GM18867 (cell line): ENCODE measurements at regions not wholly inside any gene's neighbourhood (a gene's known extent, or its start where the extent isn't known, plus 50 kb on each side); places are given as distances from the start of the nearest gene placed in this dataset.
"Not testable (repeated sequence)": the region's sequence is repeated elsewhere in the genome, so short reads cannot be mapped to it uniquely, and the experiment has no call there.

Experiments
- ATAC-seq: cut with Tn5 transposase; IDR thresholded peaks from one replicate; pipeline ENCODE4 v1.9.1; 2021; ENCODE audit warnings: mild to moderate bottlenecking, moderate library complexity; ENCODE audit not compliant: unreplicated experiment

DNA sequence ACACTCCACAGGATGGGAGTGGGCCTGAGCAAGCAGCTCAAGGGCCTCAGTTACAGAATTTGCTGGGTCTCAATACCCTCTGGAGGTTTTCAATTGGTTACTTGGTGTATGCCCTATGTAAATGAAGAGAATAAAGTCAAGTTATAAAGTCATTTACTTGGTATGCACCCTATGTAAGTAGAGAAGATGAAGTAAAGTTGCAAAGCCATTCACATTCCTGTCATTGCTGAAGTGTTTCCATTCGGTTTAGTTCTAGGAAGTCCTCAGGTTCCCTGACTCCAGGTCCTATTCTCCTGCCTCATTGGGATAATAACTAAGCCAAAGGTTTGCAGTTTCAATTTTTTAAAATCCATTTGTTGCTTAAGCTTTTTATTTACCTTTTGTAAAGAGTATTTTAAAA, 272.6 kb upstream of the NPSR1 start:
- ATAC-seq: no peak

DNA sequence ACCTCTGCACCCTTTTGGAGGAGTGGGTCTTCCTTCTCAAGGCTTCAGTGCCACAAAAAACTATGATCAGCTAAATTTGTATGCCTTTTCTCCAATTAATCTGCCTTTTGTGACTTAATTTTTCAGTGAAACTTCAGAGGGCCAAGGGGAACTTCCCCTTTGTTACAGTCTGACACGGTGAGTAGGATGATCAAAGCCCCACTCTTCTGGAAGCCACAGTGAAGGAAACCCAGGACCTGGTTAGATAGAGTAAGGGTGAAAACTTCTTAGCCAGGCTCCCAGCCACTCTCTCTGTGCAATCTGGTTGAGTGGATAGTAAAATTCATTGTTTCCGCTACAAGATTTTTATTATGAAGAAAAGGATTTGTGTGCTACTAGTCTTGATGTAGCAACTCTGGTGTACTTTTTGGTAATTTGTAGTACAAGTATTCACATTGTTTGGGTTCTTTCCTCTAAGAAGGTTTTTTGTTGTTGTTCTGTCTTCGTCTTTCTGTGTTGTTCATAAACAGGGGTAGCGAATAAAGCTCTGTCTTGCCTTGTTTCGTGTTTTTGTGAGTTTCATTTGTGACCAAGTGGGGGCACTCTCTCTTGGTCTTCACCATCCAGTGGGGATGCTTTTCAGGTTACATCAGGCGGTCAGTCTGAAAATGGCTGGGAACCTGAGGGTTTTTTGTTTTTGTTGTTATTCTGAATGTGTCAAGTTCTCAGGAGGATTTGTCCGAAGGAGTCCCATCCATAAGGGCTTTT, 268.5 kb upstream of the NPSR1 start:
- no peak for ATAC-seq

DNA sequence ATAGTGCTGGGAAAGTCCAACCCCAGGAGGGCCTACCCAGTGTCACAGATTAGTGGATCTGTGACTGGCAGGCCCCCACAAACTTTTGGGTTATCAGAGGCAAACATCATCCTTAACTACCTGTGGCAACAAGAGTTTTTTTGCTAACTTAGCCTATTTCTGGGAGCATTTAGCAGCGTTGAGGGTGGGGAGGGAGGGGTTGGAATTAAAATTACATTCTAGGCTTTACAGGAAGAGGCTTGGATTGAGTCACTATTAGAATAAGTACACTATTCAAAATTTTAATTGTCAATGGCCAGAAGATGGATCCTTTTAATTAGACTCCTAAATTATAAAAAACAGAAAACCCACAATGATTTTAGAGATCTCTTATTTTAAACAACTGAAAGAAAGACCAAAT, 267.9 kb upstream of the NPSR1 start:
- ATAC-seq: no peak

DNA sequence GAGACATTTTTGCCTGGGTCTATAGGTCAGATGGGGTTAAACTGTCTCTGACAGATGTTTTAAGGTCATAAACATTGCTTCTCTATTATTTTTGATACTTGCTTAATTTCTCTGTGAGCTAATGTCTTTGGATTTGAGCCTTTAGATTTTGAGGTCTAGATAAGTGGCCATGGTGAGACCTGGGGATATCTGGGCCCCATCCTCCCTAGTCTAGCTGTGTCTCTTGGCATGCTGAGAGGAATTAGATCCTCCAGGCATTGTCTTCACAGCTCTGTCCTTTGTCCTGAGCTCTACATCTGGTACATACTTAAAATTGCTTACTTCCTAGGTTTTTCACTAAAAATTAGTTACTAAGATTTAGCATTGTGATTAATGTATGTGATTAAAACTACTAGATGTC, 265.0 kb upstream of the NPSR1 start:
- no peak for ATAC-seq

DNA sequence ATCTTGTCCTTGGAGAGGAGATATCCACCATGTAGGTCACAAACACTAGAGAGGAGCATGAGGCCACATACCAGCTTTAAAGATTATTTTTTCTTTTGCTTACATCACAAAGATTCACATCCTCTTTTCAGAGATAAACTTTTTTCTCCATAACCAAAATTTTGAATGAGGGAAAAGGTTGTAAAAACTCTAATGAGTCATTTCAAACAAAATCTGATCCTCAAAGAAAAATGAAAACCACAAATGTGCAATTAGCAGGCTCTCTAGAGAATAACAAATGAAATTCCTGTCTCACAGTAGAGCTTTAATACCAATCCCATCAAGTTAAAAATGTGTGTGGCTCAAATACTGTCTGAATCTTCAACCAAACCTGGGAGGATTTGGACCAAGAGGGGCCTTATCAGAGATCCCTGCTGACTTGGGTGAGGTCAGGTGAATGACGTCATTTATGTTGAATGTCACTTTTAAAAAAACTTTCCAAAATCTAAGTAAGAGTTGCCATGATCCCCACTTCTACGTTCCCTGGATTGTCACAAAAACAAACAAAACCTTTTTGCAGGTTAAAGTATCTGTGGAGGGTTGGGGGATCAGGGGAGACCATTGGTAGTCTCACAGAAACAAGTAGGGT, 261.5 kb upstream of the NPSR1 start:
- ATAC-seq: peak; percentile 61

DNA sequence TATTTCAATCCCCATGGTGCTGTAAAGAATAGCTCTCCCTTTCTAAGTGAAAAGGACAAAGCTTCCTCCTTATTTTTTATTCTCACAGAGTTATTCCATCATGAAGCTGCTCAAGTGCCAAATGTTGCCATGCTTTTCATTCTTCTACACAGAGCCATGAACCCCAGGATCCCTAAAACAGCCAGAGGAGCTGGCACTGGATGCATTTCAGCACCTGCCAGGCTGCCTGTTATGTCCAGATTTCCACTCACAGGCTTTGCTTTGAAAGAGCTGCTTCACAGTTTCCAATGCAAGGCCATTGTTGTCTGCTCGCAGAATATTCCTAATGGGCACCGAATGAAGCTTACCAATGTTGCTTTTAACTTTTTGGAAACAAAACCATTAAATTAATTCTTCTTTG, 256.2 kb upstream of the NPSR1 start:
- ATAC-seq: no peak

DNA sequence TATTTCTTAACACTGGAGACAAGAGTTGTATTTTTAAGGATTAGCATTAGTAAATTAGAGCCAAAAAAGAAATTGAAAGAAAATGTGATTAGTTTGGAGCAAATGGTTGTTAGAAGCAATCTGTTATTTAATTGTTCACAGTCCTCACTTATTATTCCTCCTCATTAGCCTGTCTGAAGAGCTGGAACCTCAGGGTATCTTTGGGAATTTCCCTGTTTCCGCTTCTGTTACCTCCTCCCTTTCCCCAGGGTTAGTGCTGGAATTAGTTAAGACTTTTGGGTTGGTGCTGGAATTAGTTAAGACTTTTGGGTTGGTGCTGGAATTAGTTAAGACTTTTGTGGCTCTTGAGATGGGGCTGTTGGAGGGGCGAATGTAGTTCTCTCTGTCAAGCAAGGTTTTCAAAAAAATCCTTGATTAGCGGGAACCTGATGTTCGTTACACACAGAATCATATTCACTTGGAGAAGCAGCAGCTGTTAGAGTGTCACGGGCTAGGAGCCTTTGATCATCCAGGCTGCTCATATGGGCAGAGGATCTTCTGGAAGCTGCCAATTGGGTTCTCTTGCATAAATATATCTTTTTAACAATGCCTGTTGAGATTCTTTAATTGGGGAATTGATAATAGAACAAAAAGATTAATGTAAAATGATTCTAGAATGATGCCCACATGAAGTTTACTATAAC, 251.0 kb upstream of the NPSR1 start:
- no peak for ATAC-seq

DNA sequence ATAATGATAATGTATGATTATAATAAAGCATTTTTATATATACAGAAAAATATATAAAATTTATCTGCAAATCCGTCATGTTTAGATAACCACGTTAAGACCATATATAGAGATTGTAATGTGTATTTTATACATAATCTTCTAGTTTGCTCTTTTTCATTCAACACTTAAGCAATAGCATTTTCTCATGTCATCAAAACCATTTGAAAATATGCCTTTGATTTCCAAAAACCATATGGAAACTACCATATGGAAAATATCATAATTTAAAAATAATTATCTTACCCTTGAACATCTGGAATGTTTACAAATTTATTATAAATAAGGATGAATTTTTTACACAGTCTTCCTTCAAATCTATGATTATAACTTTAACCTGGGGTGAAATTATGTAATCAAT, 250.4 kb upstream of the NPSR1 start:
- ATAC-seq: no peak

DNA sequence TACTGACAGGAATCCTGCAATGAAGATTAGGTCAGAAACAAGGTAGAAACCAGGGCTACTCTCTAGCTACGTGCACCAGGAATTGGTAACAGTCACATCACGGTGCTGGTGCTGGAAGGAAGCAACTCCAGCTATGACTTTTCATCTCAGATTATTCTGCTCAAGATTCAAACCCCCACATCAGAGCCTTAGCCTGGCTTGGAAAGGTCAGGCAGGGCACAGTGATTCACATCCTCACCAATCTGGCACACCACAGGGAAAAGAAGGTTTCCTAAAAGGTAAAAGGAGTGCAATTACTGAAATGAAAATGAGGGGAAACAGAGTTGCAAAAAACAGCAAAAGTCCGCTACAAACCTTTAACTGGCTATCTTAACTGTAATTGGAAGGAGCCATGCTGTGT, 240.2 kb upstream of the NPSR1 start:
- ATAC-seq: no peak

DNA sequence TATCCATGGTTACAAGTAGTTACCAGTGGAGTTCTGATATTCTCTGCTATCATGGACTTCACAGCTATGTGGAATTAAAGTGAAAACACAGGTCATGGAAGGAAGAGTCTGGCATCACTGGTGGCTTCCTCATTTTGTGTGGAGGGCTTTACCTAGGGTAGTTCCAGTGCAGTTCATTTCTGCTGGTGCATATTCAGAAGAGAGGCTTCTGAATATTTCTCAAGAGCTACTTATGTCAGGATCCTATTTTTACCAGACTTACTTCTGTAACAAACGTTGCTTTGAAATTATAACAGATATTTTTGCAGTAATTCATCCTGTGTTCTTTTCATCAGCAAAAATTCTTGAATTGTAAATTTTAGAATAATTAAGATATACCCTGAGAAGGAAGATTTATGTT, 236.5 kb upstream of the NPSR1 start:
- no peak for ATAC-seq

DNA sequence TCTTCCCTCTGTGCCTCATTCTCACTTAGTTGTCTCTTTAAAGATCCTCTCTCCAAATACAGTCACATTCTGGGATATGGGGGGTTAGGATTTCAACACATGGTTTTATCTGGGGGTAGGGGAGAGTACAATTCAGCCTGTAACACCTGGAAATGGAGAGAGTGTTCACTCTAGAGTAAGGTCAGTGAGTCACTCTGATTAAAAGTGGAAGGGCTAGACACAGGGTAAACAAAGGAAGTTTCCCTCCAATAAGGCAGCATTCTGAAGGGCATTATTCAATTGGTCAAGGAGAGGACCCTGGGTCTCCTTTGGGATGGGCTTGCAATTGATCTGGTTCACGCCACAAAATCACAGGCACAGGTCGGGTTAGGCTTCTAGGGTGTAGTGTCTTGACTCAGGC, 232.8 kb upstream of the NPSR1 start:
- no peak for ATAC-seq

DNA sequence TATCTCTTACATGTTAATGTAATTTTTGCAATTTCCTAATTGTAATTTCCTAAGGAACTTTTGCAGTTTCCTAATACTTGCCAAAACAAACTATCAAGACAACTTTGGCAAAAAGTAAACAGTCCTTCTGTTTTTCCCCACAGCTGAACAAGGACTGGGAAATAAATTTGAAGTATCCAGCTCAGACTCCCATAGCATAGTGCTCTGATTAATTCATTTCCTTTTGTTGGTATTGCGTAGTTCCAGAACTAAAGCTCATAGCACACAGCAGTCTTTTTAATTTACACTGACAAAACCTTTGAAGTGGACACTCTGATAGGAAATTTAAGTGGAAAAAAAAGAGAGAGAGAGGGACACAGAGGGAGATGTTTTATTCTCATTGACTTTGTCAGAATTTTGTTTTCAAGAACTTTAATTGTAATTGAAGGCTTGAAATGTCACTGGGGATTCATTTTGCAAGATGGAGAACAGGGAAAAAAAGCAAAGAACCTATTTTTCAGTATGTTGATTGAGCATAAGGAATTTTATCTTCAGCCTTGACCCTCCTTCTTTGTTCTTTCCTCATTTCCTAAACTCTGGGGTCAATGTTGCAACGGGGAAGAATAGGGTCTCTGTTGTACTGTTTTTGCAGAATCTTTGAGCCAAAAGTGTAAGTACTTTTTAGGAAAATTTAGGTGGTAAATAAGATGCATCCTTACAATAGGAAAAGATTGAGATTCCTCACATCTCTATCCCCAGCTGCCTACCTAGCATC, 232.2 kb upstream of the NPSR1 start:
- ATAC-seq: no peak

DNA sequence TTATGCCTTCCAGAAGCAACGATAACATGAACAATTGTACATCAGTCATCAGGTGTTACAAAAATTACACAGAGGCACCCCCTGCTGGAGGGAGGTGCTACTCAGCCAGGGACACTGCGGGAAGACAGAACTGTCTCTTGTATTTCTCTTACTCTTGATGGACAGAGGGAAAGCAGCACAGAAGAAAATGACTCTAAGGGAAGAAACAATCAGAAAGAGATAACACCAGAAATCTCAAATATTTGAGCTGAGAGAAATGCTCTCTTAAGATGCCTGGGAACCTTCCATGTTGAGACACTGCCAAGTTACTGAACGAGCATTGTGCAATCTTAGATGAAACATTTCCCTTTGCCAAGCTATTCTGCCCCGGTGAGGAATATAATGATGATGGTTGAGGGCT, 227.6 kb upstream of the NPSR1 start:
- peak; percentile 58 for ATAC-seq

DNA sequence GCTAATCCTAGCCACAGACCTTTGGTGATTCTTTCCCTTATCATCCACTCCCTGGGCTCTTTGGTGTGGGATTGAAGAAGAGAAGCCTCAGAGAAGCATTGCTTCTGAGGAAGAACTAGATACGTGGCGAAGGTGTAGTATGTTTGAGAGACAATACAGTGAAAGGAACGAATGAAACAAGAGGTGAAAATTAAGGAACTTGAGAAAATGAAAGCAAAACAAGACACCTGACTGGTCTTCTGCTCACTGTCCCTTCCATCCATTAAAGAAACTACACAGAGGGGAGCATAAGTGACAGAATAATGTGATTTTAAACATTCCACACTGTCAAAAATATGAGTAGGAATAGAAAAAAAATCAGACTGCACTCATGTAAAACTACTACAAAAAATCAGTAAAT, 219.6 kb upstream of the NPSR1 start:
- ATAC-seq: no peak

DNA sequence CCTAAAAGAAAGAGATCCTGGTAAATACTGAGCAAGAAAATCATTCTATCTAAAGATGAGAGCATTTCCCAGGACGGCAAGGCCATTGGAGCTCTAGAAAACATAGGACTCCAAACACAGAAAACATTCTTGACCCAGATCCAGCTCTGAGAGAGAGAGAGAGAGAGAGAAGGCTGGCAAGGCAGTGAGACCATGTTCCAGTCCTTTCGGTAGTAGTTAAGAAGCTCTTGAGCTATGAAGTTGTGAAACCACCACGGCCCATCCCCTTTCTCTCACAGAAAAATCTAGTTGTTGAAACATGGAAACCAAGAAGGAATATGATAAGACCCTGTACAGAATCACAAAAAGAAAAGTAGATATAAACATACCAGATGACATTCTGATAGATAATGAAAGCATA, 212.4 kb upstream of the NPSR1 start:
- ATAC-seq: no peak

DNA sequence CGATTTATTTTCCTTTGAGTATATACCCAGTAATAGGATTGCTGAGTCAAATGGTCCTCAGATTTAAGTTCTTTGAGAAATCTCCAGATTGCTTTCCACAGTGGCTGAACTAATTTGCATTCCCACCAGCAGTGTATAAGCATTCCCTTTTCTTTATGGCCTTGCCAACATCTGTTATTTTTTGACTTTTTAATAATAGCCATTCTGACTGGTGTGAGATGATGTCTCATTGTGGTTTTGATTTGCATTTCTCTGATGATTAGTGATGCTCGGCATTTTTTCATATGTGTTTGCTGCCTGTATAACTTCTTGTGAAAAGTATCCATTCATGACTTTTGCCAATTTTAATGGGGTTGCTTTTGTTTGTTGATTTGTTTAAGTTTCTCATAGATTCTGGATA, 209.5 kb upstream of the NPSR1 start:
- ATAC-seq: not testable (repeated sequence)

DNA sequence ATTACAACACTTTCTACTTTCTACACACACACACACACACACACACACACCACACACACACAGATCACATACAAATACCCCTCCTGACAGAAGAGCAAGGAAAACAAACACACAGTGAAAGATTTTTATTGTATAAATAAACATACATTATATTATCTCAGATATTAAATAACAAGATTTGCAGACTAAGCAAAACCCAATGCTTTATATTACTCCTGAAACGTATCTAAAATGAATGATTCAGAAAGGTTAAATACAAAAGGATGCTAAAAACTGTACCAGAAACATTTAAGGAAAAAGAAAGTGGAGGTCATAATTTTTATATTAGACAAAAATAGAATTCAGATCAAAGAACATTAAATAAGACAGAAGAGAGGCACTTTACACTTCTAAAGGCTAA, 208.3 kb upstream of the NPSR1 start:
- no peak for ATAC-seq

DNA sequence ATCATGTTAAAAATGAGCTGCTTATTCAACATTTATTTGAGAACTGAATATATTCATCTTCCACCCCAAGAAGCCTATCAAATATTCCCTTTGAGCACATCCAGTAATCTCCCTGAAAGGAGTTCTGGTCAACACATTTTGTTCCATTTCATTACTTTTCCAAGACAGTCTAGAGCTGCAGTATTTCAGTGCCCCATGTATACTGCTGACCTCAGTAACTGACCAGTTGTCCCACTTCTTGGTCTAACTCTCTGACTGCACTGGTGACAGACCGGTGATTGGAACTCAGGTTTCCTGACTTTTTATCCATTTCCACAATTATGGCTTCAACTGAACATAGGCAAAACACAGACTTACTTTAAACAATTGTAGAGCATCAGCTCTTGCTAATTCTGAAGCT, 206.8 kb upstream of the NPSR1 start:
- ATAC-seq: no peak

DNA sequence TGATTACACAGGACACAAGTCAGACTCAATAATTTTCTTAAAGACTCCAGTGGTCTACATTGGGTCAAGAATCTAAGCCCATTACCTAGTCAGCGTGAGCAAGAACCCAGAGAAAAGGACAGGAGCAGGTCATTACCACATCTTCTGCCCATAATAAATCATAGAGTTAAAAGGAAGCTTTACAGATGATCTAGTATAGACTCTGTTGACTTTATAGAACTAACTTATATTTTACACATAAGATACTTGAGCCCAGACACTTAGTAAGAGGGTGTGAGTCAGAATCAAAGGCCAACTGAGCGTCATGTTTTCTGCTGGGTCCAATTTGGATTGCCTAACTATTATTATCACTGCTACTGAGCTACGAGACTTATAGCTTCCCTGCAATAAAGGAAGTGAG, 206.1 kb upstream of the NPSR1 start:
- ATAC-seq: no peak

DNA sequence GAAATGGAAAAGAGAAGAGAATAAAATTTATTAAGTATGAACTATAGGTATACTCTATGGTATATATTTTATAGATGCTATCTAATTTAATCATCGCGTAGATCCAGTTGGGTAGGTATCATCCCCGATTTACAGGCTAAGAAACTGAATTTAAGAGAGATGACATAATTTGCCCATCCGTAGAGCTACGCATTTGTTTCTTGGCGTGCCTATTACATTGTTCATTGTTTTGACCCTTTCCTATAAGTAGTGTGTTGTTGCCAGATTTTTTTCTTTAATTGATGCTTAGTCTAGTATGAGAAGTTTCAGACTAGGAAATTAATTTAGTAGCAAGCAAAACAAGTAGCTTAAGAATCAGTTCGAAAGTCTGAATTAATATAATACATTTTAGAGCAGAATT, 205.7 kb upstream of the NPSR1 start:
- no peak for ATAC-seq

DNA sequence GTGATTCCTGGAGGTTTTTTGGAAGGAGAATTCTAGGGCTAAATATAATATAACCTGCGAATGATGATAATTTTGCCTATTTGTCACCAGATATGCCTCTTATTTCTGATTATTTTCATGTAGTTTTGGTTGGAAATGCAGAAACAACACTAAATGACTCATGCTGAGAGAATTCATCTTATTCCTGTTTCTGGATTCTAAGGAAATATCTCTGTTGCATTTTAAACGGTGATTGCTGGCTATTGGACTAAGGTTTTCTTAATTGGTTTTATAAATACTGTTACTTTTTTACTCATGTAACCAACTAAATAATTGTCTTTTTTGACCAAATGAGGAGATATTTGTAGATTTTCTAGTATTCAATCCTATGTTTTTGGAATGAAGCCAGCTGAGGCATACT, 204.9 kb upstream of the NPSR1 start:
- no peak for ATAC-seq

DNA sequence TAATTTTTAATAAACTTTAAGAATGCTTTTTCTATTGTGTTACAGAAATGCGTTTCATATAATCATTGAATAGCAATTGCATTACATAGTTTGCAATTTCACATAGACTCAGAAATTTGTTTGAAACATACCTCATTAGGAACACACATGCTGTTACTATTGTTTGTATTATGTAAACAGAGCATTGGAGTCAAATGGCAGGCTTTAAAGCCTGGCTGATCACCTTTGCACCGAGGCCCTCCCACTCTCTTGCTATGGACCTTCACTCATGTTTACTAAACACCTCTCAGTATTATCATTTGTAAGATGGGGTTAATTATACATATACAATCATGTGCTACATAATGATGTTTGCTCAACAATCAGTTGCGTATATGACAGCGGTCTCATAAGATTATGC, 203.6 kb upstream of the NPSR1 start:
- no peak for ATAC-seq
